Neural cell (in vitro differentiated cells): ENCODE measurements at regions not wholly inside any gene's neighbourhood (a gene's known extent, or its start where the extent isn't known, plus 50 kb on each side); places are given as distances from the start of the nearest gene placed in this dataset.

ENCODE experiments used
- H2AFZ ChIP-seq: fragments of 200-600, 300-800 bp; sonication (generic), shearing (Covaris generic); 2 replicates; pipeline ENCODE4 v1.6.0; 2014; ENCODE audit warnings: low read depth, mild to moderate bottlenecking, antibody characterized with exemption, low read length, moderate library complexity
- H3F3A ChIP-seq: fragments of 200-600 bp; shearing (Covaris generic); 2 replicates; pipeline ENCODE4 v1.6.1; 2016; ENCODE audit warnings: mild to moderate bottlenecking, moderate library complexity, mixed read lengths, antibody characterized with exemption, low read length; ENCODE audit not compliant: insufficient read depth, poor library complexity, severe bottlenecking
- H3K27ac ChIP-seq: fragments of 200-600, 300-800 bp; sonication (generic), shearing (Covaris generic); 2 replicates; pipeline ENCODE4 v1.5.1; 2014; ENCODE audit warnings: mild to moderate bottlenecking, low read length, moderate library complexity
- H3K27me3 ChIP-seq: fragments of 300-800, 200-600 bp; sonication (generic), shearing (Covaris generic); 2 replicates; pipeline ENCODE4 v1.6.0; 2014; ENCODE audit warnings: mild to moderate bottlenecking, low read depth, low read length, moderate library complexity; ENCODE audit not compliant: insufficient read depth
- H3K36me3 ChIP-seq: fragments of 300-800, 200-600 bp; sonication (generic), shearing (Covaris generic); 2 replicates; pipeline ENCODE4 v1.5.1; 2014; ENCODE audit warnings: mild to moderate bottlenecking, antibody characterized with exemption, low read length, moderate library complexity; ENCODE audit not compliant: insufficient read depth
- H3K4me2 ChIP-seq: fragments of 300-800, 200-600 bp; sonication (generic), shearing (Covaris generic); 2 replicates; pipeline ENCODE4 v1.6.0; 2014; ENCODE audit warnings: mild to moderate bottlenecking, low read length
- H3K4me3 ChIP-seq: fragments of 300-800, 200-600 bp; sonication (generic), shearing (Covaris generic); 2 replicates; pipeline ENCODE4 v1.5.1; 2014; ENCODE audit warnings: mild to moderate bottlenecking, low read length, moderate library complexity
- H3K79me2 ChIP-seq: fragments of 200-600 bp; shearing (Covaris generic); replicated peaks from 2 replicates; pipeline ENCODE4 v1.6.0; 2014; ENCODE audit warnings: mild to moderate bottlenecking, low read length, moderate library complexity; ENCODE audit not compliant: insufficient read depth
- H3K9ac ChIP-seq: fragments of 300-800, 200-600 bp; sonication (generic), shearing (Covaris generic); 2 replicates; pipeline ENCODE4 v1.6.1; 2016; ENCODE audit warnings: mild to moderate bottlenecking, low read length, mixed read lengths
- H3K9me2 ChIP-seq: fragments of 200-600 bp; shearing (Covaris generic); 2 replicates; pipeline ENCODE4 v1.6.1; 2016; ENCODE audit warnings: mild to moderate bottlenecking, low read length, mixed read lengths; ENCODE audit not compliant: insufficient read depth
- H3K9me3 ChIP-seq: fragments of 200-600, 300-800 bp; sonication (generic), shearing (Covaris generic); 2 replicates; pipeline ENCODE4 v1.6.1; 2016; ENCODE audit warnings: mild to moderate bottlenecking, mixed run types, low read length, moderate library complexity, mixed read lengths
- H4K20me1 ChIP-seq: fragments of 200-600 bp; shearing (Covaris generic); 2 replicates; pipeline ENCODE4 v1.6.1; 2016; ENCODE audit warnings: mild to moderate bottlenecking, mixed run types; ENCODE audit not compliant: insufficient read depth
- CTCF ChIP-seq: fragments of 450-650 bp; IDR thresholded peaks from 2 replicates; pipeline ENCODE4 v1.5.1; 2014; ENCODE audit warnings: antibody characterized with exemption, mild to moderate bottlenecking, moderate library complexity; ENCODE audit not compliant: poor library complexity, severe bottlenecking
- EP300 ChIP-seq: fragments of 450-650 bp; conservative IDR thresholded peaks from 2 replicates; pipeline ENCODE4 v1.6.1; 2014; ENCODE audit warnings: antibody characterized with exemption, mild to moderate bottlenecking, moderate library complexity; ENCODE audit not compliant: poor library complexity, severe bottlenecking
- EZH2 ChIP-seq: fragments of 200-600, 300-800 bp; shearing (Covaris generic), sonication (generic); IDR thresholded peaks from 2 replicates; pipeline ENCODE4 v1.6.1; 2014; ENCODE audit warnings: antibody characterized with exemption, low read length, borderline replicate concordance, mild to moderate bottlenecking; ENCODE audit not compliant: insufficient read depth, poor library complexity, severe bottlenecking
- MXI1 ChIP-seq: fragments of 450-650 bp; conservative IDR thresholded peaks from 2 replicates; pipeline ENCODE4 v1.6.1; 2014; ENCODE audit warnings: antibody characterized with exemption, mild to moderate bottlenecking; ENCODE audit not compliant: poor library complexity, severe bottlenecking
- POLR2AphosphoS5 ChIP-seq: IDR thresholded peaks from 2 replicates; pipeline ENCODE4 v1.6.1; 2012
- RAD21 ChIP-seq: fragments of 450-650 bp; conservative IDR thresholded peaks from 2 replicates; pipeline ENCODE4 v1.6.1; 2014; ENCODE audit warnings: antibody characterized with exemption, mild to moderate bottlenecking, moderate library complexity
- REST ChIP-seq: IDR thresholded peaks from 2 replicates; pipeline ENCODE4 v1.6.1; 2012; ENCODE audit warnings: borderline replicate concordance
- SMC3 ChIP-seq: fragments of 450-650 bp; conservative IDR thresholded peaks from 2 replicates; pipeline ENCODE4 v1.6.1; 2014; ENCODE audit warnings: antibody characterized with exemption, mild to moderate bottlenecking, moderate library complexity; ENCODE audit not compliant: poor library complexity
- TAF1 ChIP-seq: IDR thresholded peaks from 2 replicates; pipeline ENCODE4 v1.6.1; 2012; ENCODE audit warnings: low read depth

DNA sequence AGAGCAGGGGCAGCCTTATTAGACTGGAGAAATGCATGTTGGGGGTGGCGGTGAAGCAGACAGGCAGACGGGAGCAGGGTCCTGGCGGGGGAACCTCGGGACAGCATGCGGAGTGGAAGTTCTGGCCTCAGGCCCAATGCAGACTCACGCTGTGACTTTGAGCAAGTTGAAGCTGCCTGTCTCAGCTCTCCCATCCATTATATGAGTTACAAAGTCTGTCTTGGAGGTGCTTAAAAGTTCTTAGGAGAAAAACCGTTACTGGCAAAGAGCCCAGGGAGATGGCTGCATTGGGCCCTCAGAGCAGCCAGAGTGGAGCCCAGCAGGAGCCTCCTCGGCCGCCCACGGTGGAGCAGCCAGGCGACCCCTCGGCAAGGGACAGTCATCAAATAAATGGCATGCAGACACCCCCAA, 509.5 kb downstream of the PLXNA4 start:
- Histone ChIP-seq H3K4me3 (no peak overlapping the region), H3K27me3 (no peaks in the 10 kb centered on the region), H3K9me3 (no peaks in the 10 kb centered on the region), H3F3A (no peaks in the 10 kb centered on the region), H4K20me1 (no peaks in the 10 kb centered on the region), H3K9me2 (no peaks in the 10 kb centered on the region), H3K79me2 (no peaks in the 10 kb centered on the region), H3K9ac (no peak overlapping the region), H2AFZ (no peak overlapping the region), H3K27ac (no peak overlapping the region), H3K4me2 (no peak overlapping the region), H3K36me3 (no peaks in the 10 kb centered on the region)
- TF ChIP-seq EP300 = no peak
- TF ChIP-seq MXI1 = no peak

DNA sequence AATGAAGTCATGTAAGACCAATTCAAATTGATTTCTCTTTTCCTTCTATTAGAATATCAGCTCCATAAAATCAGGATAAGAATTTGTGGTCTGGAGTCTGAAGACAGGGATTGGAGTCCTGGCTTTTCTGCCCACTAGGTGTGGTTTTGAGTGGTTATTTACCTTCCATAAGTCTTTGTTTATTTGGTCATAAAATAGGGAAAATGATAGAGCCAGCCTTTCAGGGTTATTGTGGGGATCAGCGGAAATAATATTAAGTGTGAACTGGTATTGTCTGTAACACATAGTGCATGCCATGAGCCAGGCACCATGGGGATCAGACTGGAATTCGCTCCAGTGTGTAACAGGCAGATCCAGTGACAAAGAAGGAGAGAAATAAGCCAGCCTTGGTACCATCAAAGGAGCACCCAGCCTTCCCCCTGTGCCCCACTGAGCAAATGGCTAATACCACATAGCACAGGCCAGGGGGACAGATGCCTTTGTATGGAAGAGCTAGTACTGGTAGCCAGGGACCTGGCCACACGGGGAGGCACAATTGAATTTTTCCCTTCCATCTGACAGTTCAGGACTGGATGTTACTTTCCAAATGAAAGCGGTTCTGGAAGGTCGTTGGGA, 509.7 kb upstream of the PODXL start:
- H3K9me3 ChIP-seq = no peaks in the 10 kb centered on the region
- no peak overlapping the region for H2AFZ ChIP-seq
- H3K27me3 ChIP-seq = no peaks in the 10 kb centered on the region
- no peaks in the 10 kb centered on the region for H4K20me1 ChIP-seq
- H3K27ac ChIP-seq = no peak overlapping the region
- H3K9me2 ChIP-seq = no peaks in the 10 kb centered on the region
- H3K9ac ChIP-seq = no peak overlapping the region
- no peaks in the 10 kb centered on the region for H3K79me2 ChIP-seq
- H3F3A ChIP-seq = no peaks in the 10 kb centered on the region
- no peak overlapping the region for H3K4me2 ChIP-seq
- no peaks in the 10 kb centered on the region for H3K36me3 ChIP-seq
- no peak overlapping the region for H3K4me3 ChIP-seq
- TF ChIP-seq EP300 (no peak), TAF1 (no peak), SMC3 (no peak), CTCF (no peak), EZH2 (no peak), MXI1 (no peak), RAD21 (no peak), POLR2AphosphoS5 (no peak), REST (no peak)
